HCT116 (cell line): ENCODE measurements at regions not wholly inside any gene's neighbourhood (a gene's known extent, or its start where the extent isn't known, plus 50 kb on each side); places are given as distances from the start of the nearest gene placed in this dataset.

ENCODE experiments used
- ATAC-seq: fragments of 200-7000 bp; cut with Tn5 transposase; 2 replicates; pipeline ENCODE4 v1.9.1; 2020; ENCODE audit warnings: mild to moderate bottlenecking, moderate library complexity
- BruUV-seq: library from RNA; stranded (reverse); fragments of 400-500 nt; replicated peaks from 2 replicates; lab custom pipeline; 2021; lab: Mats Ljungman, UMichigan
- CTCF ChIA-PET: fragments of 300-600 bp; sonication (Branson Sonifier 250); formaldehyde crosslinking; loops from one replicate; lab custom pipeline; 2021; ENCODE audit warnings: antibody characterized with exemption; lab: Charles Lee
- POLR2A ChIA-PET: fragments of 300-600, 350-600 bp; sonication (Branson Sonifier 250); formaldehyde crosslinking; loops from one replicate; lab custom pipeline; 2021; ENCODE audit warnings: antibody characterized with exemption; lab: Charles Lee
- RAD21 ChIA-PET, 2 experiments: fragments of 300-600 bp; sonication (Branson Sonifier 250); formaldehyde crosslinking; loops; one replicate each; lab custom pipeline; 2023; ENCODE audit warnings: low total read pairs in 2 of 2; ENCODE audit not compliant: uncharacterized antibody in 2 of 2, unreplicated experiment in 2 of 2, low non-redundant PET in 1 of 2; lab: Charles Lee
- DNase-seq: peaks from one replicate; pipeline ENCODE4 v3.0.0-alpha.2; 2010; ENCODE audit warnings: low read depth, low spot score
- H2AFZ ChIP-seq: fragments of 200-600 bp; shearing (Covaris generic), sonication (generic); 2 replicates; pipeline ENCODE4 v1.6.1; 2017; ENCODE audit warnings: low read depth, mixed run types, mixed read lengths, antibody characterized with exemption, low read length; ENCODE audit not compliant: poor library complexity, severe bottlenecking
- H3K27ac ChIP-seq: 2 replicates; pipeline ENCODE4 v1.5.1; 2012; ENCODE audit warnings: low read depth, low read length
- H3K27me3 ChIP-seq: fragments of 200-600 bp; sonication (generic); 2 replicates; pipeline ENCODE4 v1.6.1; 2016; ENCODE audit warnings: mixed run types, low read length, mixed read lengths; ENCODE audit not compliant: insufficient read depth
- H3K36me3 ChIP-seq, 2 experiments: fragments of 200-500 bp in 1 of 2; fragments of 200-600 bp in 1 of 2; sonication (Bioruptor generic) in 1 of 2; sonication (generic) in 1 of 2; 2 replicates each; pipeline versions ENCODE4 v1.5.1 to v1.6.1; 2014 to 2016; ENCODE audit warnings: low read length in 2 of 2, inconsistent platforms in 1 of 2, mixed read lengths in 1 of 2, mixed run types in 1 of 2; ENCODE audit not compliant: insufficient read depth in 2 of 2, control insufficient read depth in 1 of 2
- H3K4me1 ChIP-seq, 2 experiments: fragments of 200-600 bp in 1 of 2; sonication (generic) in 1 of 2; 2 replicates each; pipeline versions ENCODE4 v1.5.1 to v1.6.1; 2012 to 2017; ENCODE audit warnings: low read length in 2 of 2, inconsistent platforms in 1 of 2, mild to moderate bottlenecking in 1 of 2, mixed read lengths in 1 of 2, mixed run types in 1 of 2, moderate library complexity in 1 of 2; ENCODE audit not compliant: insufficient read depth in 2 of 2, control insufficient read depth in 1 of 2
- H3K4me2 ChIP-seq: fragments of 200-600 bp; sonication (generic); 2 replicates; pipeline ENCODE4 v1.6.1; 2017; ENCODE audit warnings: mixed run types, low read length, mixed read lengths
- H3K4me3 ChIP-seq, 2 experiments: fragments of 200-600 bp in 1 of 2; sonication (generic) in 1 of 2; replicated peaks in 1 of 2; 2 replicates each; pipeline ENCODE4 v1.5.1; 2011 to 2016; ENCODE audit warnings: low read length in 2 of 2, control low read depth in 1 of 2, low read depth in 1 of 2, mild to moderate bottlenecking in 1 of 2, mixed read lengths in 1 of 2, mixed run types in 1 of 2
- H3K79me2 ChIP-seq: fragments of 200-600 bp; sonication (generic); 2 replicates; pipeline ENCODE4 v1.6.1; 2017; ENCODE audit warnings: mild to moderate bottlenecking, mixed run types, low read length, moderate library complexity, mixed read lengths; ENCODE audit not compliant: insufficient read depth
- H3K9ac ChIP-seq: fragments of 200-600 bp; sonication (generic); 2 replicates; pipeline ENCODE4 v1.6.1; 2016; ENCODE audit warnings: low read length, mixed read lengths
- H3K9me2 ChIP-seq: fragments of 200-600 bp; sonication (generic), shearing (Covaris generic); 2 replicates; pipeline ENCODE4 v1.6.1; 2017; ENCODE audit warnings: mixed run types, mild to moderate bottlenecking, moderate library complexity; ENCODE audit not compliant: insufficient read depth
- H3K9me3 ChIP-seq, 2 experiments: fragments of 200-500 bp in 1 of 2; fragments of 200-600 bp in 1 of 2; sonication (Bioruptor generic) in 1 of 2; sonication (generic) in 1 of 2; 2 replicates each; pipeline ENCODE4 v1.6.1; 2014 to 2017; ENCODE audit warnings: low read length in 2 of 2, mixed read lengths in 2 of 2, inconsistent platforms in 1 of 2, low read depth in 1 of 2, mild to moderate bottlenecking in 1 of 2, mixed run types in 1 of 2, moderate library complexity in 1 of 2; ENCODE audit not compliant: control insufficient read depth in 1 of 2, insufficient read depth in 1 of 2
- H4K20me1 ChIP-seq: fragments of 200-600 bp; sonication (generic), shearing (Covaris generic); 2 replicates; pipeline ENCODE4 v1.6.1; 2017; ENCODE audit warnings: mixed run types, mild to moderate bottlenecking, moderate library complexity; ENCODE audit not compliant: insufficient read depth
- CBX3 ChIP-seq: IDR thresholded peaks from 2 replicates; pipeline ENCODE4 v1.6.1; 2012; ENCODE audit warnings: low read depth
- CEBPB ChIP-seq: IDR thresholded peaks from 2 replicates; pipeline ENCODE4 v1.6.1; 2012; ENCODE audit warnings: low read depth
- EGR1 ChIP-seq: IDR thresholded peaks from 2 replicates; pipeline ENCODE4 v1.6.1; 2012; ENCODE audit warnings: low read depth
- ELF1 ChIP-seq: IDR thresholded peaks from 2 replicates; pipeline ENCODE4 v1.6.1; 2012; ENCODE audit warnings: low read depth, borderline replicate concordance
- RAD21 ChIP-seq: IDR thresholded peaks from 2 replicates; pipeline ENCODE4 v1.6.1; 2012; ENCODE audit warnings: low read depth, mild to moderate bottlenecking
- SP1 ChIP-seq: IDR thresholded peaks from 2 replicates; pipeline ENCODE4 v1.6.1; 2012; ENCODE audit warnings: low read depth
- TCF7L2 ChIP-seq: IDR thresholded peaks from 2 replicates; pipeline ENCODE4 v1.7.0; 2011; ENCODE audit warnings: borderline replicate concordance, inconsistent platforms; ENCODE audit not compliant: insufficient read depth, insufficient read length; ENCODE audit errors: extremely low read depth
- YY1 ChIP-seq: IDR thresholded peaks from 2 replicates; pipeline ENCODE4 v1.6.1; 2011; ENCODE audit warnings: low read length, low read depth, moderate library complexity, mild to moderate bottlenecking; ENCODE audit not compliant: insufficient replicate concordance; ENCODE audit errors: extremely low read depth
- ZFX ChIP-seq: fragments of 450-650 bp; IDR thresholded peaks from 2 replicates; pipeline ENCODE4 v1.6.1; 2017
- intact Hi-C: fragments of 100-400 bp; cut with micrococcal nuclease; formaldehyde crosslinking; loops from 2 replicates; pipeline ENCODE4 v1.10.0; 2022
- TF ChIP-seq, protein P1 (sequence below): IDR thresholded peaks from 2 replicates; pipeline ENCODE4 v1.6.1; 2011; ENCODE audit warnings: mild to moderate bottlenecking, low read length, moderate library complexity; ENCODE audit not compliant: insufficient replicate concordance; ENCODE audit errors: extremely low read depth

DNA sequence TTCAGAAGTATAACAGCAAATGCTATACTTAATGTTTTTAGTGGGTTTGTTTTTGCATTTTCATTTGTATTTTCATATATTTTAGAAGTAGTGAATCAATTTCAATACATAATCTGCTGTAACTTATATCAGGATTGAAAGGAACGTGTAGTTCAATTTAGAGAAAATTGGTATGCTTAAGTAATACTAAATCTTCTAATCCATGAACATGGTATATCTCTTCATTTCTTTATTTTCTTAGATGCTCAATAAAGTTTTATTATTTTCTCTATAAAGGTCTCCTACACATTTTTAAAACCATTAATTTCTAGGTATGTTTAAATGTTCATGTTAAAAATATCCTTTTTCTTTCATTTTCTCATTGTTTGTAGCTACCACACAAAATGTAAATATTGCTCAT, 85.1 kb downstream of the STMND1 start:
- H3K9ac ChIP-seq, result no peak overlapping the region
- intact Hi-C loops, result no loop called here
- ChIA-PET RAD21 (no interaction called here), CTCF (no interaction called here), POLR2A (no interaction called here)
- H2AFZ ChIP-seq, result no peak overlapping the region
- H3K4me2 ChIP-seq, result no peak overlapping the region
- no peak overlapping the region for H3K4me3 ChIP-seq
- ATAC-seq (no peak), DNase-seq (no peak)
- H3K27ac ChIP-seq, result no peak overlapping the region
- H3K27me3 ChIP-seq, result no peaks in the 10 kb centered on the region
- H3K9me2 ChIP-seq, result no peaks in the 10 kb centered on the region
- H4K20me1 ChIP-seq, result no peaks in the 10 kb centered on the region
- no peaks in the 10 kb centered on the region for H3K36me3 ChIP-seq
- no peaks in the 10 kb centered on the region for H3K79me2 ChIP-seq
- H3K4me1 ChIP-seq, result no peaks in the 10 kb centered on the region
- BruUV-seq, result no TSS peak
- H3K9me3 ChIP-seq, result no peaks in the 10 kb centered on the region
- TF ChIP-seq RAD21 (no peak), TCF7L2 (no peak), EGR1 (no peak)
- TF ChIP-seq, all 23 proteins: peak for 0

DNA sequence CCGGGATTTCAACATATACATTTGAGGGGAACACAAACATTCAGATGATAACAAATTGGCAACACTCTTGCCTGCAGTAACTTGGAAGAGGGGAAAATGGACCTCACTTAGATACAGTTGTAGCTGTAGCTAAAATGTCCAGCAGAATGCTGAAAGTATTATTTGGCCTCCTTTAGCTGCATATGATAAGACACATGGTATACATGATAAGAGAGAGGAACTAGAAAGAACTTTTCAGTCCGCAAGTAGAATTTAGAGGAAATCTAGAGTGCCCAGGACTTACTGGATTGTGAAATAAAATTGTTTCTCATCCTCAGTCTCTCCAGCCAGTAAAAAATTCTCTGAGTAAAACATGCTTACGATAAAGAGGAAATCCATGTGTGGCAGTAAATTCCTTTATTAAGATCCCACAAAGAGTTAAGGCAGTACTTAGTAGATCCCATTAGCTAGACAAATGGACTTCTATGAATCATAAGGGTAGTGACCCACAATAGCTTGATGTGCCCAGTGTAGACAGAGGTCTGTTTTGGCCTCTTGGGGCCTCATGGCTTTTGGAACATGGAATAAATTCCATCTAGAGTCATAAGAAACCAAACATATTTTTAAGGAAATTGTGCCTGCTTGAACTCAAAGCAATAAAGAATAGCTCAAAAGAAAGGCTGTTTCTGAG, 87.9 kb upstream of the RBM24 start:
- H3K9me3 ChIP-seq, result no peaks in the 10 kb centered on the region
- CTCF ChIA-PET, result no interaction called here
- no peak overlapping the region for H3K4me2 ChIP-seq
- H2AFZ ChIP-seq, result peak overlapping the region; percentile 9
- no peak overlapping the region for H3K27ac ChIP-seq
- H3K79me2 ChIP-seq, result no peaks in the 10 kb centered on the region
- no peaks in the 10 kb centered on the region for H3K36me3 ChIP-seq
- ATAC-seq (no peak), DNase-seq (no peak)
- peaks cover 0 to 12% of the 10 kb centered on the region in 2 experiments; a peak in 2 of 4 replicates for H3K4me1 ChIP-seq
- RAD21 ChIA-PET, result no interaction called here
- no peaks in the 10 kb centered on the region for H3K27me3 ChIP-seq
- no peaks in the 10 kb centered on the region for H4K20me1 ChIP-seq
- POLR2A ChIA-PET, result no interaction called here
- intact Hi-C loops, result no loop called here
- no TSS peak for BruUV-seq
- H3K9ac ChIP-seq, result no peak overlapping the region
- TF ChIP-seq CBX3 (no peak), TCF7L2 (no peak), CEBPB (no peak), ZFX (no peak), ELF1 (no peak), YY1 (no peak), SP1 (no peak)
- TF ChIP-seq, protein P1, sequence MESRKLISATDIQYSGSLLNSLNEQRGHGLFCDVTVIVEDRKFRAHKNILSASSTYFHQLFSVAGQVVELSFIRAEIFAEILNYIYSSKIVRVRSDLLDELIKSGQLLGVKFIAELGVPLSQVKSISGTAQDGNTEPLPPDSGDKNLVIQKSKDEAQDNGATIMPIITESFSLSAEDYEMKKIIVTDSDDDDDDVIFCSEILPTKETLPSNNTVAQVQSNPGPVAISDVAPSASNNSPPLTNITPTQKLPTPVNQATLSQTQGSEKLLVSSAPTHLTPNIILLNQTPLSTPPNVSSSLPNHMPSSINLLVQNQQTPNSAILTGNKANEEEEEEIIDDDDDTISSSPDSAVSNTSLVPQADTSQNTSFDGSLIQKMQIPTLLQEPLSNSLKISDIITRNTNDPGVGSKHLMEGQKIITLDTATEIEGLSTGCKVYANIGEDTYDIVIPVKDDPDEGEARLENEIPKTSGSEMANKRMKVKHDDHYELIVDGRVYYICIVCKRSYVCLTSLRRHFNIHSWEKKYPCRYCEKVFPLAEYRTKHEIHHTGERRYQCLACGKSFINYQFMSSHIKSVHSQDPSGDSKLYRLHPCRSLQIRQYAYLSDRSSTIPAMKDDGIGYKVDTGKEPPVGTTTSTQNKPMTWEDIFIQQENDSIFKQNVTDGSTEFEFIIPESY, result no peak
- TF ChIP-seq, all 23 proteins: peak for 0
- Histone ChIP-seq H3K9me2 (no peaks in the 10 kb centered on the region), H3K4me3 (no peak overlapping the region)
